ENCODE measurements at regions not wholly inside any gene's neighbourhood (a gene's known extent, or its start where the extent isn't known, plus 50 kb on each side); places are given as distances from the start of the nearest gene placed in this dataset.

DNA sequence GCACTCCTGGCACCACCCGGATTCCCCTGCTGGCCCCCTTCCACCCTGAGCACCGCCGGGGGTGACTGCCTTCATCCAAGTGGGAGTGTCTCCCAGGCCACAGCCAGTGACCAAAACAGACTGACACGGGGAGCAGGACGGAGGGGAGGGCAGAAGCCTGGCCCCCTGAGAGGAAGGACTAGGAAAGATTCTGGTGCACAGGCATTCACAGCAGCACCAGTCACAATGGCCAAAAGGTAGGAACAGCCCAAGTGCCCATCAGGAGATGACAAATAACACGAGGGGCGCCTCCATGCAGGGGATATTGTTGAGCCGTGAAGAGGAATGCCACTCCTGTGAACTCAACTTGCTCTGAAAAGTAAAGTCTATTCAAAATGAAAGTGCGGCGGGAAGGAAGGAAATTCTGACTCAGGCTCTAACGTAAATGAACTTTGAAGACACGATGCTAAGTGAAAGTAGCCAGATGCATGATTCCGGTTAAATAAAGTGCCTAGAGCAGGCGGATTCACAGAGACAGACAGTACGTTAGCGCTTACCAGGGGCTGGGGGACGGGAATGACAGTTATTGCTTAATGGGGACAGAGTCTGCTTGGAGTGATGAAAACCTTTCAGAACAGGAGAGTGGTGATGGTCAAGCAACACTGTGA is 146.1 kb upstream of the NCOR2 start:
- no peak for TF ChIP-seq POLR2AphosphoS5 (IDR thresholded peaks at IDR 0.05; ENCODE audit: low read depth, low read length)
- TF ChIP-seq, protein P1, sequence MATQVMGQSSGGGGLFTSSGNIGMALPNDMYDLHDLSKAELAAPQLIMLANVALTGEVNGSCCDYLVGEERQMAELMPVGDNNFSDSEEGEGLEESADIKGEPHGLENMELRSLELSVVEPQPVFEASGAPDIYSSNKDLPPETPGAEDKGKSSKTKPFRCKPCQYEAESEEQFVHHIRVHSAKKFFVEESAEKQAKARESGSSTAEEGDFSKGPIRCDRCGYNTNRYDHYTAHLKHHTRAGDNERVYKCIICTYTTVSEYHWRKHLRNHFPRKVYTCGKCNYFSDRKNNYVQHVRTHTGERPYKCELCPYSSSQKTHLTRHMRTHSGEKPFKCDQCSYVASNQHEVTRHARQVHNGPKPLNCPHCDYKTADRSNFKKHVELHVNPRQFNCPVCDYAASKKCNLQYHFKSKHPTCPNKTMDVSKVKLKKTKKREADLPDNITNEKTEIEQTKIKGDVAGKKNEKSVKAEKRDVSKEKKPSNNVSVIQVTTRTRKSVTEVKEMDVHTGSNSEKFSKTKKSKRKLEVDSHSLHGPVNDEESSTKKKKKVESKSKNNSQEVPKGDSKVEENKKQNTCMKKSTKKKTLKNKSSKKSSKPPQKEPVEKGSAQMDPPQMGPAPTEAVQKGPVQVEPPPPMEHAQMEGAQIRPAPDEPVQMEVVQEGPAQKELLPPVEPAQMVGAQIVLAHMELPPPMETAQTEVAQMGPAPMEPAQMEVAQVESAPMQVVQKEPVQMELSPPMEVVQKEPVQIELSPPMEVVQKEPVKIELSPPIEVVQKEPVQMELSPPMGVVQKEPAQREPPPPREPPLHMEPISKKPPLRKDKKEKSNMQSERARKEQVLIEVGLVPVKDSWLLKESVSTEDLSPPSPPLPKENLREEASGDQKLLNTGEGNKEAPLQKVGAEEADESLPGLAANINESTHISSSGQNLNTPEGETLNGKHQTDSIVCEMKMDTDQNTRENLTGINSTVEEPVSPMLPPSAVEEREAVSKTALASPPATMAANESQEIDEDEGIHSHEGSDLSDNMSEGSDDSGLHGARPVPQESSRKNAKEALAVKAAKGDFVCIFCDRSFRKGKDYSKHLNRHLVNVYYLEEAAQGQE (IDR thresholded peaks at IDR 0.05; ENCODE audit: insufficient read depth in 1 of 2, low read depth in 2 of 2, low read length in 2 of 2), result no peak
- no peak for TF ChIP-seq SIN3A (IDR thresholded peaks at IDR 0.05; ENCODE audit: borderline replicate concordance, insufficient read depth, low read length)
- no peak for TF ChIP-seq FOXP2 (optimal IDR thresholded peaks at IDR 0.05; ENCODE audit: borderline replicate concordance, extremely low read depth, extremely low read length, insufficient read depth)
- TF ChIP-seq TAF1 (IDR thresholded peaks at IDR 0.05; ENCODE audit: borderline replicate concordance, insufficient read depth, low read length), result no peak

DNA sequence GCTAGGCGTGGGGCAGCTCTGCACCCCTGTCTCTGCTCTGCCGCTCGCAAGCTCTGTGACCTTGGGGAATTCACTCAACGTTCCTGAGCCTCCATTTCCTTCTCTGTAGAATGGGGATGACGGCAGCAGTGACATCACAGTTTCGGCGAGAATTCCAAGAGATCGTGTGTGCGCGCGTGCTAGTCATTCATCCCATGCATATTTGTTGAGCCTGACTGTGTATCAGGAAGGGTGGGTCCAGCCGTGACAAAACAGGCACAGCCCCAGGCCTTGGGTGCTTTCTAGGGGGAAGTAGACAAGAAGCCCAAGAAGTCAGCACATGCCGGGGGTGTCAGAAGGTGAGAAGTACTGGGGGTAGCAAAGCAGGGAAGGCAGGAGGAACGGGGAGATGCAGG is 145.6 kb upstream of the NCOR2 start:
- no peak for TF ChIP-seq FOXP2 (optimal IDR thresholded peaks at IDR 0.05; ENCODE audit: borderline replicate concordance, extremely low read depth, extremely low read length, insufficient read depth)

DNA sequence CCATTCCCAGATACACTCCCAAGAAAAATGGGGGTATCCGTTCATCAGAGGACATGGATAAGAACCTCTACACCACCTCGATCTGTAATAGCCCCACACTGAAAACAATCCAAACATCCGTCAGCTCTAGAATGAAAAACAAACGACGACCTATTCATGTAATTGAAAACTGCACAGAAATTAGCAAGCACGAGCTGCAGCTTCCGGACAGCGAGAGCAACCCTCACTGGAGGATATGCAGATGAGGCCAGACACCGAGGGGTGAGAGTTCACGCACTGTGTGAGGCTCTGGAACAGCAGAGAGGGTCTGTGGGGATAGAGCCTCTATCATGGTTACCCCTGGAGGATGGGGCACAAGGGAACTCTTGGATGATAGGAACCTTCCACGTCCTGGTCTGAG is 143.9 kb upstream of the NCOR2 start:
- TF ChIP-seq, protein P1 (IDR thresholded peaks at IDR 0.05; ENCODE audit: insufficient read depth in 1 of 2, low read depth in 2 of 2, low read length in 2 of 2), result no peak
- no peak for TF ChIP-seq FOXP2 (optimal IDR thresholded peaks at IDR 0.05; ENCODE audit: borderline replicate concordance, extremely low read depth, extremely low read length, insufficient read depth)
- no peak for TF ChIP-seq TAF1 (IDR thresholded peaks at IDR 0.05; ENCODE audit: borderline replicate concordance, insufficient read depth, low read length)
- no peak for TF ChIP-seq POLR2AphosphoS5 (IDR thresholded peaks at IDR 0.05; ENCODE audit: low read depth, low read length)
- no peak for TF ChIP-seq SIN3A (IDR thresholded peaks at IDR 0.05; ENCODE audit: borderline replicate concordance, insufficient read depth, low read length)

DNA sequence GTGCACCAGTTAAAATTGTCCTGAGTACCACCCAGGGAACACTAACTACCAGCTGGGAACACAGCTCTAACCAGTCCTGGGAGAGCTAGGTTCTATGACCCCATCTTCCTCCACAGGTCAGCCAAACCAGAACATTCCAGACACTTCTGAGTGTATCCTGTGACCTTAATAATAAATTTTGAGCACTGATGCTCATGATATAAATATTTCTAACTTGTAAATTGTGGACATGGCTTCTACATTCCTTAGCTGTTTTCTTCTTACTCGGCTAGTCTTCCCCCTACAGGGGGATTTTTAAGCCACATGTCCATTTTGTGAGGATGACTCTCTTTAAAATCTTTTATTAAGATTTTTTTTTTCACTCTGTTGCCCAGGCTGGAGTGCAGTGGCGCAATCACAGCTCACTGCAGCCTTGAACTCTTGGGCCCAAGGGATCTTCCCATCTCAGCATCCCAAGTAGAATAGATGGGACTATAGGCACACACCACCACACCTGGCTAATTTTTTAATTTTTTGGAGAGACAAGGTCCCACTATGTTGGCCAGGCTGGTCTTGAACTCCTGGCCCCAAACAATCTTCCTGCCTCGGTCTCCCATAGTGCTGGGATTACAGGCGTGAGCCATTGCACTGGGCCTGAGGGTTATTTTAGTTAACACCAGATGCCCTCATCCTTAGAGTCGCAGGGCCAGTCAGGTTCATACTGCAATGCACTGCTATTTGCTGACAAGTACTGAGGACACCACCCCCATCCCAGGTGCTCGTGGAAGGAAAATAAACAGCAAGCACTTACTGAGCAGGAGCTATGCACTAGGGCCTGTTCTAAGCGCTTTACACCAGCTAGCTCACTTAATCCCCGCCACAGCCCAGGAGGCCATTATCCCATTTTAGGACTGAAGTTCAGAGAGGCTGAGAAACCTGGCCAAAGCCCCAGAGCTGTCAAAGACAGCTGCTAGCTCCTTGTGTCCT is 142.6 kb upstream of the NCOR2 start:
- no peak for TF ChIP-seq TAF1 (IDR thresholded peaks at IDR 0.05; ENCODE audit: borderline replicate concordance, insufficient read depth, low read length)
- TF ChIP-seq, protein P1 (IDR thresholded peaks at IDR 0.05; ENCODE audit: insufficient read depth in 1 of 2, low read depth in 2 of 2, low read length in 2 of 2), result no peak
- no peak for TF ChIP-seq POLR2AphosphoS5 (IDR thresholded peaks at IDR 0.05; ENCODE audit: low read depth, low read length)
- no peak for TF ChIP-seq SIN3A (IDR thresholded peaks at IDR 0.05; ENCODE audit: borderline replicate concordance, insufficient read depth, low read length)
- TF ChIP-seq FOXP2 (optimal IDR thresholded peaks at IDR 0.05; ENCODE audit: borderline replicate concordance, extremely low read depth, extremely low read length, insufficient read depth), result no peak

DNA sequence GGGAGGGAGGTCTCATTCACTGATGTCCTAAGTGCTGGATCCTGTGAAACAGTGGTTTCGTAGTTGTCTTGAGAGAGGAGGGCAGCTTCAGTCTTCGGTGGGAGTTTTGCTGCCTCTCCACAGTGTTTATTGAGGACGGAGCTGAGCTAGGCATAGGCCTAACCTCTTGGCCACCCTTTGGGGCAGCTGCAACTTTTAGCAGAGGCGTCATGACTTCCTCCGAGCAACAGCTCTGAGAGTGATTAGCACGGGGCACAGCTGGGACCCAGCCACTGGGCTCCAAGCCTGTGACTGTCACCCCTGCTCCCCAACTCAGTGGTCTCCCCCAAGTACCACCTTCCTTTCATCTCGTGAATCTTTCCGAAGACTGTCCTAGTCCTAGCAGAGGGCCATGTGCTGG is 139.9 kb upstream of the NCOR2 start:
- TF ChIP-seq TAF1 (IDR thresholded peaks at IDR 0.05; ENCODE audit: borderline replicate concordance, insufficient read depth, low read length), result no peak
- TF ChIP-seq, protein P1 (IDR thresholded peaks at IDR 0.05; ENCODE audit: insufficient read depth in 1 of 2, low read depth in 2 of 2, low read length in 2 of 2), result no peak
- TF ChIP-seq FOXP2 (optimal IDR thresholded peaks at IDR 0.05; ENCODE audit: borderline replicate concordance, extremely low read depth, extremely low read length, insufficient read depth), result no peak
- TF ChIP-seq POLR2AphosphoS5 (IDR thresholded peaks at IDR 0.05; ENCODE audit: low read depth, low read length), result no peak
- TF ChIP-seq SIN3A (IDR thresholded peaks at IDR 0.05; ENCODE audit: borderline replicate concordance, insufficient read depth, low read length), result no peak
